ENCODE measurements at regions not wholly inside any gene's neighbourhood (a gene's known extent, or its start where the extent isn't known, plus 50 kb on each side); places are given as distances from the start of the nearest gene placed in this dataset.

DNA sequence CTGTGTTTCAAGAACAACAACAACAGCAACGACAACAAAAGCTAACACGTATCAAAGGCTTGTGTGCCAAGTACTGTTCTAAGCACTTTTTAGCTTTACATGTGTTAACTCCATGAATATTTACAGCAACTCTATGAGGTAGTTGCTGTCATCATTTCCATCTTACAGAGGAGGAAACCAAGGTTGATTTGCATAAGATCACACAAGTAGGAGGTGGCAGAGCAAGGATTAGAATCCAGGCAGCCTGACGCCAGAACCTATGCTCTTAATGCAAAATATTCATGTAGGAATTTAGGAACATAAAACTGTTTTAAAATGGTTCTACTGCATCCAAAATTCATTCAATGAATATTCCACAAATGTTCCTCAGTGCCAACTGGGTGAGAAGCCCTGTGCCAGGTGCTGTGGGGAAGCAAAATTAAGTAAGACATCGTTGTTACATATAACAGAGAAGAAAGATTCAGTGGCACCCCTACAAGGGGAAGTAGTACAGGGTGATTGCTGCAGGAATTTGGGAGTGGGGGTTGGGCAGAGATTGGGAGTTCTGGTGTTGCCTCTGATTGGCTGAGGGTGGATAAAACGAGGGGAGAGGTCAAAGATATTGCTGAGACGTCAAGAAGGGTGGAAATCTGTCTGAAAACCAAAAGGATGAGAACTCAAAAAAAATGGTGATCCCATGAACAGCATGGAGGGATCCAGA is 86.1 kb upstream of the ARHGAP20 start:
- WGBS, 3 donors = 77% methylated on average over 6 of the region's 6 CpGs

GRCh38 chr11:110797453-110797852 is 85.2 kb upstream of the ARHGAP20 start:
- Histone ChIP-seq H3K4me3 (no peak overlapping the region), H3K36me3 (no peaks in the 10 kb centered on the region), H3K27me3 (no peaks in the 10 kb centered on the region), H3K27ac (no peak overlapping the region), H3K9me3 (no peaks in the 10 kb centered on the region), H3K4me1 (ENCODE audit: insufficient read depth) (no peaks in the 10 kb centered on the region)
- TF ChIP-seq EP300 (IDR thresholded peaks at IDR 0.05) (no peak), CTCF (IDR thresholded peaks at IDR 0.05) (no peak), POLR2A (IDR thresholded peaks at IDR 0.05) (no peak)
- no peak for DNase-seq
- intact Hi-C loops (cut with DNase I) = no loop called here
- WGBS, 3 donors = 91 to 95% (median 92%) methylated on average over 3 of the region's 3 CpGs

More for the DNA sequence above, 86.1 kb upstream of the ARHGAP20 start:
- Histone ChIP-seq H3K36me3 (no peaks in the 10 kb centered on the region), H3K9me3 (no peaks in the 10 kb centered on the region), H3K27ac (no peak overlapping the region), H3K4me1 (ENCODE audit: insufficient read depth) (no peaks in the 10 kb centered on the region), H3K4me3 (no peak overlapping the region), H3K27me3 (no peaks in the 10 kb centered on the region)
- no peak for DNase-seq
- intact Hi-C loops (cut with DNase I) = no loop called here
- TF ChIP-seq POLR2A (IDR thresholded peaks at IDR 0.05) (no peak), EP300 (IDR thresholded peaks at IDR 0.05) (no peak)

- intact Hi-C loops (cut with DNase I) = no loop called here
- no peak overlapping the region for H3K27ac ChIP-seq
- no peak for TF ChIP-seq CTCF (IDR thresholded peaks at IDR 0.05)
- TF ChIP-seq POLR2A (IDR thresholded peaks at IDR 0.05) = no peak
- TF ChIP-seq EP300 (IDR thresholded peaks at IDR 0.05) = no peak
- DNase-seq = no peak
- no peak overlapping the region for H3K4me3 ChIP-seq
- 82 to 92% (median 89%) methylated on average over 1 of the region's 1 CpG for WGBS, 3 donors
- H3K36me3 ChIP-seq = no peaks in the 10 kb centered on the region
- H3K9me3 ChIP-seq = no peaks in the 10 kb centered on the region
- no peaks in the 10 kb centered on the region for H3K27me3 ChIP-seq
- H3K4me1 ChIP-seq (ENCODE audit: insufficient read depth) = no peaks in the 10 kb centered on the region
These were observed 82.9 kb upstream of the ARHGAP20 start for GRCh38 chr11:110795112-110795624.

DNA sequence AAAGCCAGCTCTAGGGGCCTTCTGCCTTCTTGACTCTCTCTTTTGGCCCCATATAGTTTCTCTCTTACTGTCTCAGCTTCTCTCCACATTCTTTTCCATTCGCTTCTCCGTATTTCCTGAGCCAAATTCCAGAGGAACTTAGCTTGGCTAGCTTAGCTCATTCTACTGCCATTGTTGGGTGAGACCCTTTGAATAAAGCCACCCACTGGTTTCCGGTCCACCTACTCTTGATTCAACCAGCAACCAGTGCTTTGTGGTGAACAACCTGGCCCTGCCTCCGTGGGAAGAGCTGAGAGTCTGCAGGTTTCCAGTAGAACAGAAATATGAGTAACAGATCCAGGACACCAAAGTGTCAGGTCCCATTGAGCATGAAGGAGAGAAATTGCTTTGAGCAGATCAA is 81.3 kb upstream of the ARHGAP20 start:
- Histone ChIP-seq H3K27me3 (no peaks in the 10 kb centered on the region), H3K4me1 (ENCODE audit: insufficient read depth) (no peaks in the 10 kb centered on the region), H3K36me3 (no peaks in the 10 kb centered on the region), H3K4me3 (no peak overlapping the region), H3K27ac (no peak overlapping the region), H3K9me3 (no peaks in the 10 kb centered on the region)
- no peak for DNase-seq
- TF ChIP-seq EP300 (IDR thresholded peaks at IDR 0.05) (no peak), CTCF (IDR thresholded peaks at IDR 0.05) (no peak), POLR2A (IDR thresholded peaks at IDR 0.05) (no peak)
- intact Hi-C loops (cut with DNase I) = no loop called here
- 81 to 91% (median 89%) methylated on average over 4 of the region's 4 CpGs for WGBS, 3 donors

GRCh38 chr11:110791621-110792020 is 79.4 kb upstream of the ARHGAP20 start:
- Histone ChIP-seq H3K4me3 (no peak overlapping the region), H3K27me3 (no peaks in the 10 kb centered on the region), H3K36me3 (no peaks in the 10 kb centered on the region), H3K9me3 (no peaks in the 10 kb centered on the region), H3K4me1 (ENCODE audit: insufficient read depth) (no peaks in the 10 kb centered on the region), H3K27ac (no peak overlapping the region)
- TF ChIP-seq POLR2A (IDR thresholded peaks at IDR 0.05) (no peak), EP300 (IDR thresholded peaks at IDR 0.05) (no peak), CTCF (IDR thresholded peaks at IDR 0.05) (no peak)
- WGBS, 3 donors = 9 to 15% (median 11%) methylated on average over 1 of the region's 1 CpG
- intact Hi-C loops (cut with DNase I) = no loop called here
- DNase-seq = no peak
